K562 (cell line): ENCODE measurements at regions not wholly inside any gene's neighbourhood (a gene's known extent, or its start where the extent isn't known, plus 50 kb on each side); places are given as distances from the start of the nearest gene placed in this dataset.

Source experiments
- ATAC-seq: fragments of 200-7000 bp; cut with Tn5 transposase; 3 replicates; pipeline ENCODE4 v1.9.1; 2020; ENCODE audit warnings: moderate library complexity
- BruUV-seq: library from RNA; stranded (reverse); fragments of 400-500 nt; replicated peaks from 2 replicates; lab custom pipeline; 2021; lab: Mats Ljungman, UMichigan
- CTCF ChIA-PET: fragments of 300-600 bp; formaldehyde crosslinking; extraction: SDS; loops from one replicate; lab custom pipeline; 2021; ENCODE audit warnings: low intra/inter-chr PET ratio; lab: Yijun Ruan, JAX
- POLR2A ChIA-PET: fragments of 300-600, 350-650 bp; sonication (Branson Sonifier 250); formaldehyde crosslinking; extraction: SDS; loops from one replicate; lab custom pipeline; 2021; ENCODE audit warnings: antibody characterized with exemption, inconsistent platforms; lab: Yijun Ruan, JAX
- DNase-seq, 4 experiments: peaks; one replicate each; pipeline versions ENCODE4 v3.0.0 to v3.0.0-alpha.2; 2011 to 2018; ENCODE audit warnings: low spot score in 3 of 4, mixed read lengths in 3 of 4; ENCODE audit errors: extremely low read depth in 1 of 4
- FAIRE-seq: peaks from 2 replicates; lab custom pipeline; 2011; peaks lifted over from hg19 to GRCh38; lab: Jason Lieb, UNC
- H2AFZ ChIP-seq: 2 replicates; pipeline ENCODE4 v1.6.0; 2011; ENCODE audit warnings: low read depth, low read length, control low read depth, inconsistent platforms
- H3K27ac ChIP-seq: fragments of 200-600 bp; 3 replicates; pipeline ENCODE4 v1.8.0; 2011; ENCODE audit warnings: low read depth, mild to moderate bottlenecking, control low read depth, inconsistent platforms, low read length, moderate library complexity, mixed read lengths; ENCODE audit errors: extremely low read depth
- H3K27me3 ChIP-seq, 2 experiments: fragments of 300-600 bp in 1 of 2; 2 replicates in 1 of 2; 3 replicates in 1 of 2; pipeline versions ENCODE4 v1.6.0 to v1.8.0; 2011; ENCODE audit warnings: inconsistent platforms in 2 of 2, low read length in 2 of 2, mild to moderate bottlenecking in 1 of 2, mixed read lengths in 1 of 2, moderate library complexity in 1 of 2; ENCODE audit not compliant: control insufficient read depth in 2 of 2, insufficient read depth in 2 of 2
- H3K36me3 ChIP-seq: fragments of 300-600 bp; 3 replicates; pipeline ENCODE4 v1.8.0; 2011; ENCODE audit warnings: mild to moderate bottlenecking, low read length, inconsistent platforms; ENCODE audit not compliant: control insufficient read depth, insufficient read depth
- H3K4me1 ChIP-seq, 2 experiments: fragments of 200-600 bp in 1 of 2; replicated peaks in 1 of 2; 2 replicates in 1 of 2; 3 replicates in 1 of 2; pipeline versions ENCODE4 v1.5.1 to v1.8.0; 2011; ENCODE audit warnings: inconsistent platforms in 2 of 2, low read length in 2 of 2, mild to moderate bottlenecking in 1 of 2, mixed read lengths in 1 of 2, moderate library complexity in 1 of 2; ENCODE audit not compliant: control insufficient read depth in 2 of 2, insufficient read depth in 2 of 2
- H3K4me2 ChIP-seq: 2 replicates; pipeline ENCODE4 v1.6.1; 2011; ENCODE audit warnings: low read length, control low read depth, inconsistent platforms, mixed read lengths; ENCODE audit not compliant: insufficient read depth
- H3K4me3 ChIP-seq: fragments of 200-600 bp; sonication (generic), shearing (Covaris generic); 2 replicates; pipeline ENCODE4 v1.5.1; 2016; ENCODE audit warnings: control low read depth, inconsistent platforms
- H3K79me2 ChIP-seq: fragments of 200-600 bp; 3 replicates; pipeline ENCODE4 v1.8.0; 2011; ENCODE audit warnings: low read length, inconsistent platforms; ENCODE audit not compliant: control insufficient read depth, insufficient read depth
- H3K9ac ChIP-seq, 2 experiments: 2 replicates each; pipeline versions ENCODE4 v1.6.0 to v1.6.1; 2011; ENCODE audit warnings: low read depth in 2 of 2, low read length in 2 of 2, control low read depth in 1 of 2, inconsistent platforms in 1 of 2, mild to moderate bottlenecking in 1 of 2, mixed read lengths in 1 of 2; ENCODE audit not compliant: insufficient read depth in 1 of 2
- H3K9me1 ChIP-seq: one replicate; pipeline ENCODE4 v1.6.0; 2011; ENCODE audit warnings: inconsistent platforms, mild to moderate bottlenecking, low read length, moderate library complexity; ENCODE audit not compliant: control insufficient read depth, insufficient read depth
- H3K9me3 ChIP-seq: replicated peaks from 2 replicates; pipeline ENCODE4 v1.5.1; 2011; ENCODE audit warnings: low read depth, low read length, inconsistent platforms; ENCODE audit not compliant: control insufficient read depth, insufficient read depth
- H4K20me1 ChIP-seq: replicated peaks from 2 replicates; pipeline ENCODE4 v1.6.1; 2011; ENCODE audit warnings: low read length, inconsistent platforms, mixed read lengths; ENCODE audit not compliant: control insufficient read depth, insufficient read depth
- EP400 ChIP-seq: fragments of 450-650 bp; IDR thresholded peaks from 2 replicates; pipeline ENCODE4 v1.6.1; 2017; ENCODE audit warnings: antibody characterized with exemption, mild to moderate bottlenecking, moderate library complexity
- FOXA1 ChIP-seq: fragments of 450-650 bp; IDR thresholded peaks from 2 replicates; pipeline ENCODE4 v1.6.1; 2016; ENCODE audit warnings: mild to moderate bottlenecking, borderline replicate concordance
- PCBP1 ChIP-seq: fragments of 200-400 bp; formaldehyde crosslinking; IDR thresholded peaks from 2 replicates; pipeline ENCODE4 v1.6.1; 2018; ENCODE audit warnings: mild to moderate bottlenecking, low read depth, low read length; ENCODE audit not compliant: poor library complexity, severe bottlenecking
- PHTF2 ChIP-seq: fragments of 250-450 bp; sonication (Bioruptor Pico); IDR thresholded peaks from 2 replicates; pipeline ENCODE4 v1.5.0; 2021; ENCODE audit warnings: mild to moderate bottlenecking
- POLR2G ChIP-seq: fragments of 200-400 bp; formaldehyde crosslinking; IDR thresholded peaks from 2 replicates; pipeline ENCODE4 v1.6.1; 2017; ENCODE audit warnings: low read depth, mild to moderate bottlenecking, antibody characterized with exemption, low read length, moderate library complexity
- RBM39 ChIP-seq: fragments of 200-400 bp; formaldehyde crosslinking; optimal IDR thresholded peaks from 2 replicates; pipeline ENCODE3; 2018; ENCODE audit warnings: low read depth, low read length
- RHOXF2B ChIP-seq: fragments of 250-450 bp; sonication (Bioruptor Pico); conservative IDR thresholded peaks from 2 replicates; pipeline ENCODE4 v1.5.1; 2021
- SMARCA5 ChIP-seq: fragments of 450-650 bp; IDR thresholded peaks from 2 replicates; pipeline ENCODE4 v1.6.1; 2016
- TEAD2 ChIP-seq: fragments of 450-650 bp; IDR thresholded peaks from 2 replicates; pipeline ENCODE4 v1.6.1; 2016; ENCODE audit warnings: missing genetic modification characterization, control low read depth, missing compliant biosample characterization
- ZKSCAN8 ChIP-seq: fragments of 200-800 bp; sonication (Bioruptor generic); IDR thresholded peaks from 2 replicates; pipeline ENCODE4 v1.6.1; 2016; ENCODE audit warnings: missing genetic modification characterization, missing compliant biosample characterization
- ZNF124 ChIP-seq: sonication (generic); formaldehyde crosslinking; IDR thresholded peaks from 2 replicates; pipeline ENCODE4 v1.8.1; 2022; ENCODE audit warnings: missing genetic modification reagents
- ZNF57 ChIP-seq: fragments of 450-650 bp; formaldehyde crosslinking; IDR thresholded peaks from 2 replicates; pipeline ENCODE4 v1.4.0; 2020; ENCODE audit warnings: mild to moderate bottlenecking, moderate library complexity
- ZNF695 ChIP-seq: fragments of 450-650 bp; formaldehyde crosslinking; IDR thresholded peaks from 2 replicates; pipeline ENCODE4 v1.4.0; 2020; ENCODE audit warnings: mild to moderate bottlenecking, moderate library complexity
- WGBS: fragments of 100-300 bp; shearing (Covaris generic); methylation state at CpG from one replicate; pipeline ENCODE4 v1.1.6; 2016; ENCODE audit warnings: low coverage, mixed read lengths; ENCODE audit not compliant: insufficient coverage; ENCODE audit errors: missing lambda C conversion rate; 5-methylcytosine and 5-hydroxymethylcytosine counted together
- in situ Hi-C: fragments of 300-500 bp; cut with MboI; formaldehyde crosslinking; loops from 4 replicates; pipeline ENCODE4 v1.15.0; 2018; ENCODE audit warnings: inconsistent platforms, mixed read lengths
- intact Hi-C: fragments of 100-400 bp; cut with micrococcal nuclease; formaldehyde crosslinking; loops from 2 replicates; pipeline ENCODE4 v1.14.2; 2022
- TF ChIP-seq, protein P1 (sequence below): sonication (generic); formaldehyde crosslinking; IDR thresholded peaks from 2 replicates; pipeline ENCODE4 v1.8.0; 2023; ENCODE audit warnings: missing genetic modification reagents, mild to moderate bottlenecking, borderline replicate concordance
- TF ChIP-seq, protein P2 (sequence below): fragments of 250-450 bp; sonication (Bioruptor Pico); IDR thresholded peaks from 2 replicates; pipeline ENCODE4 v1.6.1; 2021; ENCODE audit warnings: mild to moderate bottlenecking

DNA sequence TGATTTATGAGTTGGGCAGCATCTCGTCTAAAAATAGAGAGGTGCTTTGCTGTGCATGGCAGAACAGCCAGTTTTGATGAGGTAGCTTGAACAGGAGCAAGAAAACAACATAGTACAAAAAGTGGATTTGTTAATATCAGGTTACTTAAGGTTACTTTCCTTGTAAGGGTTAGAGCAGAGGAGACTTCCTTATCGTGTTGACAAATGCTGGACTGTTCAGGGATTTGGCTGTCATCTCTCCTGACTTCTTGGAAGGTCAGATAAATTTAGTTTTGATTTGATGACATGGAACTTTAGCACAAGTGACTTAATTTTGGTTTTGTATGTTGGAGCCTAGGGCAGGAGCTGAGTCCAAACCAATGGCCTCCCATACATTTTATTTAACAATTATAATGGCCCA, 163.9 kb upstream of the ELAC2 start (continued):
- TF ChIP-seq SMARCA5 (no peak), PCBP1 (no peak), RHOXF2B (CRISPR knock-in tag) (no peak), TEAD2 (tag) (no peak), FOXA1 (no peak)

DNA sequence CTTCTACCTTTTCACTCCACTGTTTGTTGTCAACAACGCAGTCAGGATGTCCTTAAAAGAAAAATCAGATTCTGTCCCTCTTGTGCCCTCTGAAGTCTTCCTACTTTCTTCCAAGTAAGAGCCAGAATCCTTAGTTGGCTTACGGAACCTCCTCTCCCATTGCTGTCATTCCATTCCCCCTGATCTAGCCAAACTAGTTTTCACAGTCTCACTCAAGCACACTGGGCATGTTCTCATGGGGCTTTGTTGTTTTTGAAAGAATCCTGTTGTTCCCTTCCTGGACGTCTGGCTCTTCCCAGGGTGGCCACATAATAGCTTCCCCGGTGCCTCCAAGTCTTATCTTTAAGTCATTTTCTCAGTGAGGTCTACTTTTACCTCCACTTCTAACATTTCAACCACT, 158.6 kb upstream of the ELAC2 start:
- ChIA-PET POLR2A (no interaction called here), CTCF (no interaction called here)
- ATAC-seq: no peak
- Histone ChIP-seq H3K9me3 (no peaks in the 10 kb centered on the region), H3K79me2 (no peaks in the 10 kb centered on the region), H3K4me1 (no peaks in the 10 kb centered on the region)
- in situ Hi-C loops: no loop called here
- FAIRE-seq: no peak
- no peak for TF ChIP-seq ZKSCAN8 (CRISPR knock-in tag)
- TF ChIP-seq, protein P1, sequence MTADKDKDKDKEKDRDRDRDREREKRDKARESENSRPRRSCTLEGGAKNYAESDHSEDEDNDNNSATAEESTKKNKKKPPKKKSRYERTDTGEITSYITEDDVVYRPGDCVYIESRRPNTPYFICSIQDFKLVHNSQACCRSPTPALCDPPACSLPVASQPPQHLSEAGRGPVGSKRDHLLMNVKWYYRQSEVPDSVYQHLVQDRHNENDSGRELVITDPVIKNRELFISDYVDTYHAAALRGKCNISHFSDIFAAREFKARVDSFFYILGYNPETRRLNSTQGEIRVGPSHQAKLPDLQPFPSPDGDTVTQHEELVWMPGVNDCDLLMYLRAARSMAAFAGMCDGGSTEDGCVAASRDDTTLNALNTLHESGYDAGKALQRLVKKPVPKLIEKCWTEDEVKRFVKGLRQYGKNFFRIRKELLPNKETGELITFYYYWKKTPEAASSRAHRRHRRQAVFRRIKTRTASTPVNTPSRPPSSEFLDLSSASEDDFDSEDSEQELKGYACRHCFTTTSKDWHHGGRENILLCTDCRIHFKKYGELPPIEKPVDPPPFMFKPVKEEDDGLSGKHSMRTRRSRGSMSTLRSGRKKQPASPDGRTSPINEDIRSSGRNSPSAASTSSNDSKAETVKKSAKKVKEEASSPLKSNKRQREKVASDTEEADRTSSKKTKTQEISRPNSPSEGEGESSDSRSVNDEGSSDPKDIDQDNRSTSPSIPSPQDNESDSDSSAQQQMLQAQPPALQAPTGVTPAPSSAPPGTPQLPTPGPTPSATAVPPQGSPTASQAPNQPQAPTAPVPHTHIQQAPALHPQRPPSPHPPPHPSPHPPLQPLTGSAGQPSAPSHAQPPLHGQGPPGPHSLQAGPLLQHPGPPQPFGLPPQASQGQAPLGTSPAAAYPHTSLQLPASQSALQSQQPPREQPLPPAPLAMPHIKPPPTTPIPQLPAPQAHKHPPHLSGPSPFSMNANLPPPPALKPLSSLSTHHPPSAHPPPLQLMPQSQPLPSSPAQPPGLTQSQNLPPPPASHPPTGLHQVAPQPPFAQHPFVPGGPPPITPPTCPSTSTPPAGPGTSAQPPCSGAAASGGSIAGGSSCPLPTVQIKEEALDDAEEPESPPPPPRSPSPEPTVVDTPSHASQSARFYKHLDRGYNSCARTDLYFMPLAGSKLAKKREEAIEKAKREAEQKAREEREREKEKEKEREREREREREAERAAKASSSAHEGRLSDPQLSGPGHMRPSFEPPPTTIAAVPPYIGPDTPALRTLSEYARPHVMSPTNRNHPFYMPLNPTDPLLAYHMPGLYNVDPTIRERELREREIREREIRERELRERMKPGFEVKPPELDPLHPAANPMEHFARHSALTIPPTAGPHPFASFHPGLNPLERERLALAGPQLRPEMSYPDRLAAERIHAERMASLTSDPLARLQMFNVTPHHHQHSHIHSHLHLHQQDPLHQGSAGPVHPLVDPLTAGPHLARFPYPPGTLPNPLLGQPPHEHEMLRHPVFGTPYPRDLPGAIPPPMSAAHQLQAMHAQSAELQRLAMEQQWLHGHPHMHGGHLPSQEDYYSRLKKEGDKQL (CRISPR knock-in tag): no peak
- TF ChIP-seq RBM39: no peak
- no peak for TF ChIP-seq ZNF57 (CRISPR knock-in tag)
- TF ChIP-seq ZNF695 (CRISPR knock-in tag): no peak
- TF ChIP-seq, protein P2, sequence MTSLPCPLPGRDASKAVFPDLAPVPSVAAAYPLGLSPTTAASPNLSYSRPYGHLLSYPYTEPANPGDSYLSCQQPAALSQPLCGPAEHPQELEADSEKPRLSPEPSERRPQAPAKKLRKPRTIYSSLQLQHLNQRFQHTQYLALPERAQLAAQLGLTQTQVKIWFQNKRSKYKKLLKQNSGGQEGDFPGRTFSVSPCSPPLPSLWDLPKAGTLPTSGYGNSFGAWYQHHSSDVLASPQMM (CRISPR knock-in tag): no peak
- no peak for TF ChIP-seq POLR2G
- no peak for TF ChIP-seq PHTF2 (CRISPR knock-in tag)
- no peak for TF ChIP-seq ZNF124 (CRISPR knock-in tag)
- no peak for TF ChIP-seq EP400
- TF ChIP-seq, all 486 proteins: peak for 0
- Histone ChIP-seq H3K9ac (no peak overlapping the region), H2AFZ (no peak overlapping the region), H3K27me3 (no peaks in the 10 kb centered on the region), H3K9me1 (no peaks in the 10 kb centered on the region), H3K4me2 (no peak overlapping the region), H3K4me3 (no peak overlapping the region), H3K27ac (no peak overlapping the region), H3K36me3 (no peaks in the 10 kb centered on the region), H4K20me1 (no peaks in the 10 kb centered on the region)
- WGBS: 4% methylated on average over 4 of the region's 4 CpGs
- BruUV-seq: no TSS peak
- intact Hi-C loops: no loop called here
- DNase-seq: no peak
